NCI-H460 (cell line): ENCODE measurements at regions not wholly inside any gene's neighbourhood (a gene's known extent, or its start where the extent isn't known, plus 50 kb on each side); places are given as distances from the start of the nearest gene placed in this dataset.
A peak's percentile ranks its signal among the peaks of the same experiment; 100 is the strongest.

Experiments used
- DNase-seq: peaks from one replicate; pipeline ENCODE4 v3.0.0-alpha.2; 2016; ENCODE audit warnings: low read depth; ENCODE audit errors: extremely low read depth

DNA sequence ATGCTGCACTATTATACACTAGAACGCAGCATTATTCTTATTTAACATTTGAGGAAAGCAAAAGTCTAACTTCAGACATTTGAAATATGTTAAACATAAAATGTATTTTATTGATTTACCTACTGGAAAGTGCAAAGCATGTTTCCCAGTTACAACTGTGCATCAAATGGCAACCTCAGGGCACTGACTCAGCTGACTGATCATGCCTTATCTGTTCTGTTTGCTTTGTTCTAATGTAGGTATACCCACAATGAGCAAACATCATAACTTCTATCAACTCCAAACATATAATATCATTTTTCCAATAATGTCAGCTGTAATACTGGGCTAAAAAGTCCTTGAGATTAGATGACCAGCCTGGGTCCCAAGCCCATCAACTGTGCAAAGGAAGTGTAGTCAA is 431.0 kb downstream of the FOXG1 start:
- DNase-seq, result no peak

DNA sequence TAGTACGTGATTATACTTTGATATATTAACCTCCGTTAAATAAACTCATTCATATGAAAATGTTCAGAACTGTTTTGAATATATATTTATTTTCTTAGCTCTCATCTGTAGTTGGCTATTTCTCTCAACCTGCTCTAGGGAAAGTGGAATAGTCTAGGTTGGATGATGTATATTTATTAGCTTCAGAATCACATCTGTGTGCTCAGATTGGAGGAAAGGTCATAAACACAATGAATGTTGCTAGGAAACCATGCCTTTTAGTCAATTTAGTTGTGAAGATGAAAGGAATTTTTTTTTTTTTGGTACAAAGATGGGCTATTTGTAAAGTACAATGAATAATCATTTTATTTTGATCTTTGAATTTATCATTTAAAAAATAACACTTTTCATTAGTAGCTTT is 439.1 kb downstream of the FOXG1 start:
- DNase-seq, result no peak

DNA sequence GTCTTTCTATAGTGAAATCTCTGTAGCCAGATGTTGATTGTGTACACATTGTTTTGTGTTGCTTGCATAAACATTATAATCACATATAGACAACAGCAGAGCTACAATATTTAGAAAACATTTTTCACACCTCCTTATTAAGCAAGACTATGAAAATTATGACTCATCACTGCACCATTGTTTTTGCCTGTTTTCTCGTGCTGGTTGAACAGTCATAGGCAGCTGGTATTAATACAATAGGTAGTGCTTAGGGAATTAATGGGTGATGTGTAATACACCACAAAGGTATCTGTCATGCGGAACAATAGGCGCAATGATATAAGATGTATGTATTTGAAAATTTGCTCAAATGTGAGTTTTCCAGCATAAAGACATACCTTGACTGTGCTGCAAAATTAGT is 449.3 kb downstream of the FOXG1 start:
- no peak for DNase-seq

DNA sequence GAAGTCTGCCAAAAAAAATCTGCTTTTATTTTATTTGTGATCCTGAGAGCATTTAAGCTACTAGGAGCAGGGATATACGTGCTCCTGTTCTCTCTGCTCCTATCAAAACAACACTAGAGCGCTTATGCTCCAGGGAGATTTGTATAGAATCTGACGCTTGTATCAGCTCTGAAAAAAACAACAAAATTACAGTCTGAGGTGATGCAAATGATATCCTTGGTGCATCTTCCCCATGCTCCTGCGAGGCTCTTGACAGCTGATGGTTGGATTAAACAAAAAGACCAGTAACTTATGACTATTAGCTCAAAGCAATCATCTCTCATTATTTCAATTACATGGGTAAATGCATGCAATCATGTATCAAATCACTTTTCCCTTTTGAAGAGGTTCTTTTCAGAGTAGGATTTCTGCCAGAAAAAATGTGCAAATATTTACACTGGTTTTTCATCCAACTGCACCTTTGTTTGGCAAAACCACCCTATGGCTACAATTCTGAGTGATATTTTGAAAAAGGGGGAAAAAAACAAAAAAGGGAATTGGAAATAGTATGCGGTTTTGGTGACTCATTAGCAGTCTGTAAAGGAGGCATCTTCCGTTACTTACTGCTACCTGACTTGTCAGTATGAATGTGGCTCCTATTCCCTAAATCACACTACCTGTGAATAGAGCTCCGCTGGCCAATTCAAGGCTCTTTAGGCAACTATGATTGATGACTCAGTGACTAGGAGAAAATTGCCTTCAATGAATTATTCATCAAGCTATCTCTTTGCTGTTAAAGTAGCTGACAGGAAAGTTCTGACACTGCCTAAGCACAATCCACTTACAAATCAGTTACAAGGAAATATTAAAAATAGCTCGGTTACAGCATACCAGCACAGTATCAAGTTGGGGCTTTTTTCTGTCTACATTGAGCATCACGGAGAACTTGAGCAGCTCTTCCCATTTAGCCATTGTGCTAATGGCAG is 450.0 kb downstream of the FOXG1 start:
- no peak for DNase-seq

DNA sequence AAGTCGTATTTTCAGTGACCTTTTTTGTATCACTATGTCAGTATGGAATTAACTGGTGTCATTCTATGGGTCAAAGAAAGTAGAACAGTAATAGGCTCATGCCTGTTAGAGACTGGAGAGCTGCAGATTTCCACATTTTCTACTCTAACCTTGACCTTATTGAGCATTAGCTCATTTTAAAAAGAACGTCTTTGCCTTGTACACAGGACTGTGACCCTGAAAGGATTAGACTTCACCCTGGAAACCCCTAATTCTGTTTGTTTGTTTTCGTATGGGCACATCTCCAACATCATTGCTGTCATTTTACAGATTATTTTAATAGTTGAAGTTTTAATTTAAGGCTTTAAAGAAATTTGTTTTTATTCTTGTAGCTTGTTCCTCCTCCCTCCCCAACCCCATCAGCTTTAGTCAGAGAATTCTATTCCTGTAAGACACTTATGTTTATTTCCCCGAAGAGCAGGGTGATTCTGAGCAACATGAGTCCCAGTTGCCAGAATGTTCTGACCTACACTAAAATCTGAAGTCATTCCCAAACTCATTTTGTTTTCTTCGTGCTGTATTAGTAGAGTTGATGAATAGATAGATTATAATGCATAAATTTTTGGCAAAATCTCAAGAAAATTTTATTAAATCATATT is 451.3 kb downstream of the FOXG1 start:
- DNase-seq, result no peak

DNA sequence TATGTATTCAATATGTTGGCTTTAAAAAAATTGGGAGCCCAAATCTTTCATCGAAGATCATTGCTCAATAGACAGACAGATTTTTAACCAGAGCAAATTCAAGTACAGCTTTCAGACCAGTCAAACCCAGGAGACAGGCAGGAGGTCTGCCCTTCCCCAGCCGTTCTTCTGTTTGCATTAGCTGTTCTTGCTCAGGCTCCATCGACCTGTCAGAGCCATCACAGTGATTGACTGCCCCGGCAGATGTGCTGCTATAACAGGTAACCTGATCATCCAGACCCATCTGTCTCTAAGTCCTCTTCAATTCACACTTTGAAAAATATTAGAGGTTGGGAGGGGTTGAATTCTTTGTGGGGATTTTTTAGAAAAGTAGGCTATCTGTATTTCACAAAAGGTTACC is 453.5 kb downstream of the FOXG1 start:
- no peak for DNase-seq

DNA sequence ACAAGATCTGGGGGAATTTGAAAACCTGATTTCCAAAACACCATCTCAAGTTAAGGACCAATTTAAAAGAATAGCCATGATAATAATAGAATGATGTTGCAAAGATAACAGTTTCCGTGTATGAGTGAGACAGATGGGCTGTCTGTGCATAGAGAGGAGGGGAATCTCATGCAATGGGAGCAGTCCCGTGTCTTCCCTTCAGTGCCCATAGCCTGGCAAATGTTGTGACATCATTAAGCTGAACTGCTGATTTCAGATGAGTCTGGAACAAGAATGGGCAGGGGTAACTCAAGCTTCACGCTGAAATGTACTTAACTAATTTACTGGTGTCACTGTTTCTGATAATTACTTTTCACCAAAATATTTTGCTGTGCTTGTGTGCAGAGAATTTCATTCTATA is 454.0 kb downstream of the FOXG1 start:
- DNase-seq, result no peak

DNA sequence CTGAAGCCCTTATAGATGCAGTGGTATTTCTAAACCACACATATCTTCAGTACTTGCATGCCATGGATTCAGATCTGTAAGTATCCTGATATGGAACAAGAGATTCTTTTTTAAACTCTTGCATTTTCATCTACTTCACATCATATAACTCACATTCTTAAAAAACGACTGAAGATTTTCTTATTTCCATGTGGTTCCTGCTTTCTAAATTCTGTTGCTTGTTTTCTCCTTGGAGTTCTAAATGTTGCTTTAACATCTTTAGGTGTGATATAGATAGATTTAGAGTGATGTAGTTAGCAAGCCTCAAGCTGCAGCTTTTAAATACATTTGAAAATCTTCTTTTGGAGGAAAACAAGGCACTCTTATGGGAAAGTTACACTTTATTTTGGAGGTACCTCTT is 455.4 kb downstream of the FOXG1 start:
- DNase-seq, result no peak

DNA sequence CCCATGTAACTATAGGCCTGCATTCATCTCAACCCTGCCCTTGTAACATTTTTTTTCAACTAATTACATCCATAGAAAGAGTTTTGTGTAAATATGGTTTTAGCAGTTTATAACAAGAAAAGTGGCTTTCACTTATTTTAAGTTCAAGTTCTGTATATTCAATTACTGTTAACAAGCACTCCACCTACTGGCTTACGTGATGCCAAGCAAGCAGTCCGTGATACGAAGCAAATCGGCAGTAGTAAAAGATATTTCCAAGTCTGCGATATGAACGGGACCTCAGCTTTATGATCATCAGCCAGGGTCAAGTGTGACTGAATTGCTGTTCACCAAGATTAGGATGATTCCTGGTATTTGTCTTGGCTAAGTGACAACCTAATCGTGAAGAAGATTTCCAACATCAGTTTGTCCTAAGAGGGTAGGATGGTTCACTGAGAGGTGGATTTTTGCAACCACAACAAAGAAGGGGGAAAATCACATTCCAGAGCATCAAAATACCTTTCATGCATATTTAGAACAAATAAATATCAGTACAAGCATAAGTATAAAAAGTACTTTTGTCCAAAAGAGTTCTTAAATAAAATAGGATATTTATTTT is 456.2 kb downstream of the FOXG1 start:
- DNase-seq, result peak; percentile 21

DNA sequence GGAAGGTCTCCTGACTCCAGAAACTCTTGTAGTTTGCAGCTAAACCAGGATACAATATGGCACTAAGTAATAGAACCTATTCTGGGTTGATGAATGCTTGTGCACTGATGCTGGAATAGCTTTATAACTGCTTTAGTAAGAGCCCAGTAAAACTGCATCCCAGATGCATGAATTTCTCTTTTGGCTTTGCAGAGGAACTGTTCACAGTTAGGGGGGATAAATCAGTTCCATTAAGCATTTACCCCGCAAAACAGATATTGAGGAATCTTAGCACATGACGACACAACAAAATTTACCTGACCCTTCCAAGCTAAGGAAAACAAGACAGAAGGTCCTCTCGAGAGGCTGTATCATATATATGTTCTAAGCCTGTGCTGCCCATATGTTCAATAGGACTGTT is 457.4 kb downstream of the FOXG1 start:
- DNase-seq, result no peak

DNA sequence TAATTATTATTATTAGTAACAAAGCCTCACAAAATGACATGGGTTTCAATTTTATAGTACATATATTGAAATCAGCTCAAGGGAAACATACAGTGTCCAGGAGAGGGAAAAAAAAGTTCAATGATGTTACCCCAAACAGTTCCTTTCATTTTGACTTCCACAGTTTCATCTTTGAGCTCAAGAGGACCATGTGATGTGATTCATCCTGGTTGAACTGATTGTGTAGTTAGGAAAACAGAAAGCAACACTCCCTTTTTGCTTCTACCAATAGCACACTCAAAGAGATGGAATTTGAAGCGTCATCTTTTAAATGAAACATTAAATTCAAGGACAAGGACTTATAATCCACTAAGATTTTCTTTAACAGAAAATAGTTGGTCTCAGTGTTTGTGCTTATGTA is 461.0 kb downstream of the FOXG1 start:
- no peak for DNase-seq

DNA sequence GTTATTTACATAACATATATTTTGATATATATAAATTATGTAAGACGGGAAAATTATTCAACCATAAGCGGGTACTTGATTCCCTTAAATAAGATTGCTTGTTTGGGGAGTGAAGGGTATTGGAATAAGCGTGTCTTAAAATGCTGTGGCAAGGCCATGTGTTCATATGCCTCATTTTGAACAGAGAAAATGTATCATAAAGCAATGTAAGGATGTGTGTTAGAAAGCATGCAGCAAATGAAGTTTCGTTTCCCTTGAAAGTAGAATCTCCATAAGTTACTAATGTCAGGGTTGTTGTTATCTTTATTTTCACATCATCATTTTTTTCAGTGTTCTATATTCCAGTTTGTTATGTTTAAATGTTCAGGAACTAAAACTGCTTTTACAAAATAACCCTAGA is 465.6 kb downstream of the FOXG1 start:
- no peak for DNase-seq

DNA sequence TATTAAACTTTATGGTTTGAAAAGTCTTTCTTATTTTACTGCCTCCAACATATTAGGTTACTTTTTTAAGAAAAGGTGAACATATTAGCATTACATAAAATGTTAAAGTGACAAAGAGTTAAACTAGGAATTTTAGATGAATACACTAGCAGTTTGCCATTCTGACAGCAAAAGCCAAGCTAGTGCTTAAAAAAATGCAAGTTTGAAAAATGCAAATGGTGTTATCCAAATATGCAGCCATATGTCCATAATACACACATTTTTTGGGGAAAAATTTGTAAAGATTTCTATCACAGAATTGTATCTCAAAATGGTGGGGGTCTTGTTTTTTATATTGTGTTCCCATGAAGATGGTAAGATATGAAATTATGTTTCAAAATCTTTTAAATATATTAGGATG is 466.1 kb downstream of the FOXG1 start:
- no peak for DNase-seq

DNA sequence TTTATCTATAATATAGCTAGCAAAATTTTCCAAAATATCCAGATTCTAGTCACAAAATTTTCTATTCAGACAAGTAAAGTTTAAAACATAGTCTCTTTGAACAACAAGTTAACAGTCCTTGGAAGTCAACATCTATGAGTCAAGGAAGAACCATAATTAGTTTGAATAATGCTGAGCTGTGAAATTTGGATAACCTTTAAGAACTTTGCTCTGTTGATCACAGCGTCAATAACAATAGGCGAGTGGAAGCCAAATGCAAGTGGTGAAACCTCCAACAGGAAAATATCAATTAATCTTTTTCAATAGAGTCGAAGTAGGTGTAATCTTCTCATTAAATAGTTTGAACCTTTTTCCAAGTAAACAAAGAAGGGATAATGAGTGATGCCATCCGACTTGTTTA is 466.6 kb downstream of the FOXG1 start:
- DNase-seq, result no peak

DNA sequence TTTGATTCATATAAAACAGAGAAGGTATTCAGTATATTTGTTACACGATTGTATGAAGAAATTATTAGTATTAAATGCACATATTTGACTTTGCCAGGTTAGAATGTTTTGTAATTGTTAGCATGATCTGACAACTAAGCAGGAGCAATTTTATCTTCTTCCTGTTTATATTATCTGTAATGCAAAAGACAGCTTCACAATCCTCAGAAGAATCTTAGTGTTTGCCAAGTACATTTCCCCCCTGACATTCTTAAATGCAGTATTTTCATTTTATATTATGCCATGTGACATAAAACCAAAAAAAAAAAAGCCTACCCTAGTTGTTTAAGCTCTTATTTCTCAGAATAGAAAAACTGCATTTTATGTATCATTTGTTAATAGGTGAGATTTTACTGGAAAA is 469.4 kb downstream of the FOXG1 start:
- no peak for DNase-seq

DNA sequence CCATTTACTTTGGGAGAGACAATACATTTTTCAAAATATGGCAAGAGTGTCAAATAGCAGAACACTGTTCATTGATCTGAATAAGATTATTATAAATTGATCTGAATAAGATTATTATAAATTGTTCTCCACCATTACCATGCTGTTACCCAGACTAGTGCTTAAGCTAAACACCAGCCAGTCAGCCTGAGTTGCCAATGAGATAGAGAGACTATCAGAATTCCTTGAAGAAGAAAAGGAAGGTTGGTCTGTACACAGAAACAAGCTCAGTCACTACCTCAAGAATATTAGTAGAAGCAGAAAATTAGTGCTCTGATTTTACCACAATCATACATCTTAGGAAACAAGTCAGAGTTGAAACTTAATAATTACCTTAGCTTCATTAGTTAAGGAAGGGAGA is 469.8 kb downstream of the FOXG1 start:
- no peak for DNase-seq

DNA sequence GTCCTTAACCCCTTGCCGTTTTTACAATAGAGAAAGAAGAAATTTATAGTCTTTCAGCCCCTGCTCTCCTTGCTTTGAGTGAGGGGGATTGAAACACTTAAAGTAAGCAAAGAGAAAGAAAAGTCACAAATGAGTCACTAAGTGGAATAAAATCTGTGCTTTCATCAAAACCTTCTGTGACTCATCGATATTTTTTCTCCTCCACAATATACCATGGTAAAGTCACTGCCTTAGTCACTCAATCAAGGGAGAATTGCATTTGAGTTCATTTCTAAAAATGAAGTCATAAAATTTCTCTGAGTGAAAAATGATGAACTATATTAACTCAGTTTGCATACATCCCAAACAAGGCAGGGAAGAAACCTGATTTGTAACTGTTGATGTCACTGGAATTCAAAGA is 470.3 kb downstream of the FOXG1 start:
- DNase-seq, result peak; percentile 16

DNA sequence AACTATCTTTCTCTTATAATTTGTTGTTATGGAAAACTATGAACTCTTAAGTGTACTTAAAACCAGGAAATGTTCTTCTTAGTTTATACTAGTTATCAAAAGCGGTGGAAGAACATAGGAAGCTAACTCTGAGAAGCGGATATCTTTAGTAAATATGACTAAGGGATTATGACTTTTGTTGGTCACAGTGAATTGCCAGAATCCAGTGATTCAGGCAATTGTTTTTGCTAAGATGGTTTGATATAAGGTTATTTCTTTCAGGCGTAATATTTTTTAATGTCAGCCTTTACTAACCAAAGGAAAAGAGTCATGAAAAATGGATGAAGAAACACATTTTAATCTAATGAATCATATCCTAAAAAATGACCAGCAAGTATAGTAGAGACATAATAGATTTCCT is 473.5 kb downstream of the FOXG1 start:
- DNase-seq, result no peak

DNA sequence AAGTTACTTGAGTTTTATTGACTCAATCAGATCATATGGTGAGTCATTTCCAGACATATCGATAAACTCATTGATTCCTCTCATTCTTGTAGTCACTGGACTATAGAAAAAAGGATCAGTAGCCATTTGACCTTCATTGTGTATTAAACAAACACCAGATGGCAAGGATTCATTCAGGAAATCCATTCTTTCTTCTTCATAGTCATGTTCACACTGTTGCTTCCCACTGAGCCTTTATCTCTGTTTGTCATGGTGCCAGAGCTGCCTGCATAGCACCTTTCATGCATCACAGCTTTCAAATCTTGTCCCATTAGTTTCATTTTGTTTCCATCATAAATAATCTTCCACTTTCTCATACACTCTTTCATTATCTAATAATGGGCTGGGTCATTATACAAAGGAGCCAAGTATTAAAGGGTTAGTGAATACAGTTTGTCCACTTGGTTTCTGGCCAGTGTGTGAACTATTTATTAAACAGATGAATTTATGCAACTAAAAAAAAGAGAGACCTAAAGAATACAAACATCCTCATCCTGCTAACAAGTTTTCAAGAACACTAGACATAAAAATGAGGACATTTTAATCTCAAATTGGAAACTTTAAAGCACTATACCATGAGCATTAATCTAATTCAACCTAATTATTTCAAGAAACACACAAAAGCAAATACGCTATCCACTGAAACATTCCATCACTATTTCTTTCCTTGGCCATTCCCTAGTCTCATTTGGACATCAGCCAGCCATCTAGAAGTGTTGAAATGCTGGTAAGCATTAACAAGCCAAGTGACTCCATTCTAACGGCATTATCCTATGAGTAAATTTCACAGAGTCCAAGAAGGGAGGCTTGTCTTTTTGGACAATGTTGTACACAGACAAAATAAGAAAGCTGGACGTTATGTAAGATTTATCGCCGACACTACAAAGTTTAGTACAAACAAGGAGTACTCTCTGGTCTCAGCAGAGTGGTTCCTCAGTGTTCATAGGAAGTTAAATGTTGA is 476.5 kb downstream of the FOXG1 start:
- no peak for DNase-seq

DNA sequence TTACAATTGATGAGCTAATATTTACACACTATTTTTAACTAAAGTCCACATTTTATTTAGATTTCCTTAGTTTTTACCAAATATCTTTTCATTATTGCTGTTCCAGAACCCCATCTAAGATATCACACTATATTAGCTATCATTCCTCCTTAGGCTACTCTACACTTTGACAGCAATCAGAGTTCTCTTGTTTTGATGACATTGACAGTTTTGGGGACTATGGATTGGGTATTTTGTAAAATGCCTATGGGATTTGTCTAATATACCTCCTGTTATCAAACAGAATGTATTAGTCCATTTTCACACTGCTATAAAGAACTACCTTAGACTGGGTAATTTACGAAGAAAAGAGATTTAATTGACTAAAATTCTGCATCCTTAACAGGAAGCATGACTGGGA is 489.1 kb downstream of the FOXG1 start:
- DNase-seq, result no peak

DNA sequence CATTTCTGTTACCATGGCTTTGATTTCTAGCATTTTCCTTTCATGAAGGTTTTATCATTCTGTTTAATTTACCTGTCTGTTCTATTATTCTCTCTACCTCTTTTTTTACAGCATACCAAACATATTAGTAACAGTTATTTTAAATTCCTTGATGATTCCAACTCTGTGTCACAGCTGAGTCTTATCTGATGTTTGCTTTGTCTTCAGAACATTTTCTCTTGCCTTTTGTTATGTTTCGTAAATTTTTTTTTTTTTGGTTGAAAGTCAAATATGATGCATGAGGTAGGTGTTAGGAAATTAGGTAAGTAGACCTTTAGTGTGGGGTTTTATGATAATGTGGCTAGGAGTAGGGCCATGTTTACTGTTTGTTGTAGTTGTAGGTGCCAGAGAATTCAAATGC is 496.4 kb downstream of the FOXG1 start:
- no peak for DNase-seq
